Right kidney (tissue), 1 donor: ENCODE measurements at regions not wholly inside any gene's neighbourhood (a gene's known extent, or its start where the extent isn't known, plus 50 kb on each side); places are given as distances from the start of the nearest gene placed in this dataset.
"Not testable (repeated sequence)": the region's sequence is repeated elsewhere in the genome, so short reads cannot be mapped to it uniquely, and the experiment has no call there.

ENCODE experiments used
- DNase-seq: peaks from one replicate; pipeline ENCODE4 v3.0.0-alpha.2; 2016

- DNase-seq, result no peak
These were observed 273.1 kb downstream of the XPNPEP1 start for GRCh38 chr10:109650228-109650627.

DNA sequence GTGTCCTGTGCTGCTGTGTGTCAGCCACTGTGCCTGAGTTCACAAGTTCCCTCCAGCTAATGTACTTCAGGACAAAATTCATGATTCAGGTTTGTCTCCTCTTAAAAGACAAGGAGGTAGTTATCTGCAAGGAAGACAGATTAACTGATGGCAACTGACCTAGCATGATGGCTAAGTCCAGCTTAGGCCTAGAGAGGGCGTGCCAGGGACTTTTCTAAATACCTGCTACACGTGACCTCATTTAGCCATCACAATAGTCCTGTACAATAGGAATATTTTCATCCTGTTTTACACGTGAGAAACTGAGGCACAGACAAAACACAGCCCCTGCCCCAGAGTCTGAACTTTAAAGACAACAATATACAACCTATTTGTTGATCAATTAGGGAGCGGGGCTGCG, 275.7 kb downstream of the XPNPEP1 start:
- DNase-seq, result no peak

DNA sequence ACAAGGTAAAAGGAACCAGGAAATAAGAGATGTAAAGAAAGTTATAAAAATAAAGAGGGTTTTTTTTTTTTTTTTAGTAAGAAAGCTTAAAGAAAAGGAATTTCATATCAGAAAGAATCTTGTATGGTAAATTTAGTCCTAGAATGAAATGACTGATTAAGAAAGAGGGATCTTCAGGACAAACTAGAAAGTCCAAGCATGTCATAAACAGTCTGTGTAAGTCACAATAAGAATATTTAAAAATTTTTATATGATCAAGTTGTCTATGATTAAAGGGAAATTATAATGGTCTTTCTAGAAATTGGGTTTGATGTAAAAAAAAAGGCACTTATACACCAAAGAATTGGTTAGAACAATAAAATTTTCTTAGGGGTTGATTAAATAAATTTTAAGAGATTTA, 289.5 kb downstream of the XPNPEP1 start:
- DNase-seq, result no peak

DNA sequence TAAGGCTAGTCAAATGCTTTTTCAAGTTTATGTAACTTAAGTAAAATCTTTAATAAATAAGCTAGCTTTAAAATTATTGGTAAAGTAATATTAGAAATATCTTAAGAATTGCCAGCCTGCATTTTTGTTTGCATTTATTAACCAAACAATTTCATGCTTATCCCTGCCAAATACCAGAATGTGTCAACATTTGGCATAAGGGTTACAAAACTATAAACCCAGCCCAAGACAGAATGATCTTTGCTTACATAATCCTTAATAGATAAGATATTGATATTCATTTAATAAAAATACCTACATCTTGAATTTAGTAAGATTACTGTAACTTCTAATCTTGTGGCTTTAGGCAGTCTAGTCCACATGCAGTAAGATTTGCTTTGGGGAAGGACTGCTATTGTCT, 290.3 kb downstream of the XPNPEP1 start:
- not testable (repeated sequence) for DNase-seq

DNA sequence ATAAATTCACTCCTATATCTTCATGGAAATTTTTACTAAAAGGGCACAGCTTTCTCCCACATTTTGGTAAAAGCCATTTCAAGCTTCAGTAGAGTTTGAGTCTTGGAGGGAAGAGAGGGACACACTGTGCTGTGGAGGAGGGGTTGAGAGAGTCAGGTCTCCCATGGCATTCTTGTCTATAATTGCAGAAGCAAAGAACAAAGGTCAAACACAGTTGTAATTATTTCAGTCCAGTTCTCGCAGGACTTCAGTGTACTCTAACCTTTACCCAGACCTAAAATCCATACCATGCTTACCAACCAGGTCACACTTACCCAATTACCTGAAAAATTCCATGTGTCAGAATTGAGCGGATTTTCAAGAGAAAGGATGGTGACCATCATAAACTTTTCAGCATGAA, 298.4 kb downstream of the XPNPEP1 start:
- no peak for DNase-seq

- no peak for DNase-seq
These were observed 300.7 kb downstream of the XPNPEP1 start for GRCh38 chr10:109622566-109622965.

DNA sequence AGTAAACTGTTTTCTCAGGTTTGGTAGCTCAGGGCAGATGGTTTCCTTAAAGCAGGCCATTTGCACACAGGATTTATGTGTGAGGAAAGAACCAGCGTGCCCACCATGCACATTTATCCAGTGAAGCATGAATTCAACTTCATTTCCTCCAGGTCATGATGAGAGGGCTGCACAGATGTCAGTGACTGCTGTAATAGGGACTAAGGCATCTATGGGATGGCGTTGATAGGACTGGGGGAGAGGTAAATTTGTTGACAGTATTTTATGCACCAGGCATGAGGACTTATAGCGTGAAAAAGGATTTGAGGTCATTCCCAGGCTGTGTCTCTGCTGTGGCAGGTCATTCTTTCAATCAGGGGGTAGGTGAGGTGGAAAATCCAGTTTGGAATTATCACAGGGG, 302.9 kb downstream of the XPNPEP1 start:
- no peak for DNase-seq

DNA sequence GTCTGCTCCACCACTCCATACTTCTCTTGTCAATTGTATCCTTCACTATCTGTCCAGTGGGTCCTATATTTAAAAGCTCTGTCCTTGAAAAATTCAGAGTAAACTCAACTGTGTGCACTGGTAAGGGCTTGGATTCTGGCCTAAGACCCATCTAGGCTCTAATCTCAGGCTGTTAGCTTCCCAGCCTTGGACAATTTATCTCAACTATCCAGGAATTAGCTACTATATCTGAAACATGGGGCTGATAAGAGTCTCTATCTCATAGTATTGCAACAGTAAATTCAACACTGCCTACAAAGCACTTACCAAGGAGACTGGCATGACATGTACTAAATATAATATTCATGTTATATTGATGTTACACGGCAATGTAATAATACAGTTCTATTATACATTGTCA, 303.4 kb downstream of the XPNPEP1 start:
- no peak for DNase-seq

GRCh38 chr10:109618748-109619147, 304.6 kb downstream of the XPNPEP1 start:
- DNase-seq, result no peak

DNA sequence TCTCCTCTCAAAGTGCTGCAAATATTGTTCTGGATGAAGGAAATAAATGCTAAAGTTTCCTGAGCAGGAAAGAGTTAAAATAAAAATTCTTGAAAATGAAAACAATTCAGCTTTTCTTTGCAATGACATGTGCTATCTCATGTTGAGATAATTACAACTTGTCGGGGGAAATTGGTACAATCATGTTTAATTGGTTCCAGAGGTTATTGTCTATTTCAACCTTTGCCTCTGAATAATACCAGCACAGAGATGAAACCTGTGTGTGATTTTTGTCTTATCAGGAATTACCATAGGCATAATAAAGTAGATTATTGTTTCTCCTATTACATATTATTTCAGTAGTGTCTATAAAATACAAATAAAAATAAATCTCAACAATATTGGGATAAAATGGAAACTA, 305.0 kb downstream of the XPNPEP1 start:
- no peak for DNase-seq

DNA sequence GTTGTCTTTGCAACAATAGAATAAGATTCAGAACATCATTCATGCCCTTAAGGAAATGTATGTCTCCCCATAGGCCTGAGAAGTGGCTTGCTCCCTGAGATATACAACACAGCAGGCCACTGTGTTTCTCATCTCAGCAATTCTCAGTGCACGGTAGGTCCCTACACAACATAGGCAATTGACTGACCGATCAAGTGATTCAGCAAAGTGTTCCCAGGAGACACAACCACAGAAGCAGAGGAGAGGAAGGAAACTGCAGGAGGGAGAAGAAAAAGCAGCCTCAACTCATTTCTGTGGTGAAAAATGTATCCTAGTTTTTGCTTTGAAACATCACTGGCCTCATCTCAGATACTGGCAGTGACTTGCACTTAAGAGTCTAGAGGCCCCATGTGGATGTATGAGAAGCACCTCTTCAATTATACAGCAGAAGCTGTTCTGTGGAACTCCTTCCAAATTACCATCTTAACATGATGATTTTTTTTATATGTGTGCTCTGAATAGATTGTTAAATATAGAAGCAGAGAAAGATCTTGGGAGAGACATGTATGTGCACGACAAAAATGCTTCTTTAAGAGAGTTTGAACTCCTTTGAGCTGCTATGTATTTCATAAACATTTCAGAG, 306.8 kb downstream of the XPNPEP1 start:
- no peak for DNase-seq

- not testable (repeated sequence) for DNase-seq
These were observed 328.0 kb downstream of the XPNPEP1 start for GRCh38 chr10:109595356-109595755.

DNA sequence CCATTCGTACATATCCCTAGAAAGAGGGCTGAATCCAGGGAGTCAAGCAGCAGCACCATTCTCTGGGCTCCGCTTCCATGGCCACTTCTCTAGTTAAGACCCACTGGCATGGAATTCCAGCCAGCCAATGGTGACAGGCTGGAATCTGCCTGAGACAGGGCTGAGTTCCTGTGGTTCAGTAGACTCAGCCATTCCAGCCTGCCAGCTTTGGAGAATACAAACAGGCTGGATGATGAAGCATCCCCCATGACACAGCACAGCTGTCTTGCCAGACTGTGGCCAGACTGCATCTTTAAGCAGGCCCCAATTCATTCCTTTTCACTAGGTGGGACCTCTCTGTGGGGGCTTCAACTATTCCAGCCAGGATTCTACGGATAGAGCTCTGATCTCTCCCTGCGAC, 329.6 kb downstream of the XPNPEP1 start:
- no peak for DNase-seq

- DNase-seq, result no peak
These were observed 330.9 kb downstream of the XPNPEP1 start for GRCh38 chr10:109592391-109592790.

DNA sequence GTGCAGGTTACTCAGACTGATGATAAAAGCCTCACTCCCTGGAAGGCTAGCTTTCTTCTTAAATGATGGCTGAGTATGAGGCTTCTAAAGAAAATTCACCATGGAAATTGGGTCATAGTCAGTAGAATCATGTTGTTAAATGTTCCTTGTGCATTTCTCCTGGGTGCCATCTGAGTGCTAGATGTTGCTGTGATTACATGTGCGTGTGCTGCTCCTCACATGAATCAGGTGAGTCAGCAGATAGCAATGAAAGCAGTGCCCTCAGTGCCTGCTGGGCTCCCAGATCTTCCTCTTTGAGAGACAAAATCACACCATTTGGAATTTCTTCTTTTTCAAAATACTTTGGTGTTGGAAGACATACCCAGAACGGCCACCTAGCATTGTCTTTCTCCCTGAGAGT, 331.7 kb downstream of the XPNPEP1 start:
- no peak for DNase-seq

DNA sequence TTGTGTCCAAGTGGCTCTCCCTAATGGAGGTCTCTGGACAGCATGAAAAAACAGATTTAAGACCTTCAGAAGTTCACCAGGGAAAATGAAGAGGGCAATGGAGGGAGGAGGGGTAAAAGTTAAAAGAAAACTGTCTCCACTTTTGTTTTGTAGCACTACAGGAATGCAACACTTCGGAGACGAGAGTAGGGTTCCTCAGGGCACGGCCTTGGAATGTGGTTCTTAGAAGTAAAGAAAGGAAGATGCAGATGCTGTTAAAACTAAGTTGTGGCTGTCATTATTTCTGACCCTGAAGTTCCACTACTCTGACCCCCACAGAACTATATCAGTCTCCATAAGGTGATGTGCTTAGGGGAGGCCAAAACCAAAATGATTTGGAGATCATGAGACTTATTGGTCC, 335.1 kb downstream of the XPNPEP1 start:
- DNase-seq, result no peak

- DNase-seq, result no peak
These were observed 335.9 kb downstream of the XPNPEP1 start for GRCh38 chr10:109587366-109587765.

DNA sequence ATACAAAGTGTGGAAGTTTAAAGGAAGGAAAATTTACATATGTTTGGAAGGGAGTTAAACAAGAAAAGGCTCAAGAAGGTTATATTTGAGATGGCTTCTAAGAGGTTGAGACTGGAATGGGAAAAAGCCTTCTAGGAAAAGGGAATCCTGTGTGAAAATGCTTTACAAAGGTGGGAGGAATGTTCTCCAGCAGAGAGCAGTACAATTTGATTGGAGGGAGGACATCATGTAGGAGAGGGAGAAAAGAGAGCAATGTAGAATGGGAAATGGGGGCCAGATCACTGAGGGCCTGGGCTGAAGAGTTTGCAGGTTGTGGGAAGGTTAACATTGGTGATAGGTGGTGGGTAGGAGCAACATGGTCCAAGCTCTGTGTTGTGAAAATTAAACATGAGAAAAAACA, 366.9 kb downstream of the XPNPEP1 start:
- no peak for DNase-seq

GRCh38 chr10:109542050-109542603, 381.2 kb downstream of the XPNPEP1 start:
- not testable (repeated sequence) for DNase-seq

- no peak for DNase-seq
These were observed 389.1 kb downstream of the XPNPEP1 start for GRCh38 chr10:109534193-109534592.

DNA sequence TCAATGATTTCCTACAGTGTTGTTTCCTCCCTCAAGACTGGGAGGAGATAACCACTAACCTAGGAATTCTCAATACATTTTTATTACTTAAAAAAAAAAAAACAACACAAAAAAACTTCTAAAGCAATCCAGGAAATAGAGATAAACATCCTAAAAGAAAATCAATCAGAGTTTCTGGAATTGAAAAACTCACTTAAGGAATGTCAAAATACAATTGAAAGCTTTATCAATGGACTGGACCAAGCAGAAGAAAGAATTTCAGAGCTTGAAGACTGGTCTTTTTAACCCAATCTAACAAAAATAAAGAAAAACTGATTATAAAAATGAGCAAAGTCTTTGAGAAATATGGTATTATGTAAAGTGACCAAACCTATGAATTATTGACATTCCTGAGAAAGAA, 394.1 kb downstream of the XPNPEP1 start:
- no peak for DNase-seq

GRCh38 chr10:109517748-109518147, 405.6 kb downstream of the XPNPEP1 start:
- DNase-seq, result no peak

DNA sequence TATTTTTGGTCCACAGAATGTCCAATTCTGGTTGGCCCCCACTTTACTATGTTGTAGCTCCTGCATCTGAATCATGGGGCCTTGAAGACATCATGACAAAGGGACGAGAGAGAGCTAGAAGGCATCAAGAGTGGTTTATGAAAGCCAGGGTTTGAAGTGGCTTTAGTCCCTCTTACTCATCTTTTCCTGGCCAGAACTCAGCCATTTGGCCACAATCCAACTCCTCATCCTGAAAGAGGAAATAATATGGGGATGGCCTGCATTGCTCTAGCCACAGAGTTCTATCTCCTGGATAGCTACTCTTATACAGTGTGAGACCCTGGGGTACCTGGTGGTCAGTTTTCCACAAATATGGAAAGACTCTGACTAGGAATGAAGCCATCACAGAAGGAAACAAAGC, 418.9 kb downstream of the XPNPEP1 start:
- no peak for DNase-seq

DNA sequence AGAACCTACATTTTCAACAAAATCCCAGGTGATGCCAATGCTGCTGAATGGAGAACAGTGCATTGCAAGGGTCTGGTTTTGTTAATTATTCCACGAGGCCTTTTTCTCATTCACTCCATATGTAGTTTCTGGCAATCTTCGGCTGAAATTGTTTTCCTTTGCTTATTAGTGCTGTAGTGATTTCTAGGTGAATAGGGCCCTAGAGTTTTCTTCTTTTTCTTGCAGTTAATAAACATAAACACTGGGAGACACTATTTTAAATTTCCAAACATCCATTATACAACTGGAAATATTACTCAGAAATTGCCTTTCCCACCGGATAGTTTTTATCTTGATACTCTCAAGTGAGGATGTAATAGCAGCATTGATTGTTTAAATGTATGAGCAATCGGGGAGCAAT, 435.6 kb downstream of the XPNPEP1 start:
- no peak for DNase-seq

DNA sequence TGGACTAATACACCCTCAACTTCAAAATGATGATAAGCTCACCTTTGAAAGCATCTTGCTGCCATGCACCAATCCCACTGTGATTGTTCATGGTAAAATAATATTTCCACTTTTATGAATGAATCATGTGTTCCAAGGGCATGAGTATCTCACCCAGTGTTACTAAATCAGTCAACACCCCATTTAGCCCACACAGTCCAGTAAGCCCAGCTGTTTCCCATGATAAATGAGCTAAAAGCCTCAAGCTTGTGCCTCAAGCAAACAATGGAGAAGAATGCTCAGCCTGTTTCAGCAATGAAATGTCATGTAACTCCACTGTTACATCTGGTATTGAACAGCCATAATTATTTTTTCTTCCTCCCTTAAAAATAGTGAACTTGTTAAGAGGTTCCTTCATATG, 442.5 kb downstream of the XPNPEP1 start:
- no peak for DNase-seq
